ENCODE measurements at regions not wholly inside any gene's neighbourhood (a gene's known extent, or its start where the extent isn't known, plus 50 kb on each side); places are given as distances from the start of the nearest gene placed in this dataset.

DNA sequence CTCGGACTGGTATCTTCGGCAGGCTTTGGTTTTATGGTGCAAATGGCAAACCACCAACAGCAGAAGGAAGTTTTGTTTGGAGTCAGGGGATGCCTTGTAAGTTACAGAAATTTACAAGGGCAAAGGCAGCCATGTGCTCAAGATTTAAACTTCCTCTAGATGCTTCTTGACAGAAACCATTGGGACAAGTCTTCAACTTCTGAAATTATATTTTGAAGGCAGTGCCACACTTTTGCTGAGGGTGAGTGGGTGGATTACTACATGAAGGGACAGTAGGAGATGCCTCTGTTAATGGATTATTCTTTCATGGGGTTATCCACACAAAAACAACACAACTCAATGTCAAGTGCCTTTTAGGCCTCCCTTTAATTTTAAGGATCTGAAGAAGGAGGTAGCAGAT lies 97.9 kb downstream of the VAPA start:
- TF ChIP-seq POLR2A (IDR thresholded peaks at IDR 0.05; ENCODE audit: low read length) (no peak), GATA1 (IDR thresholded peaks at IDR 0.05; ENCODE audit: low read depth, low read length) (no peak)

All from erythroblast (primary cell).